GM12872 (cell line): ENCODE measurements at regions not wholly inside any gene's neighbourhood (a gene's known extent, or its start where the extent isn't known, plus 50 kb on each side); places are given as distances from the start of the nearest gene placed in this dataset.

Experiments used
- TF ChIP-seq, protein P1 (sequence below): IDR thresholded peaks from 3 replicates; pipeline ENCODE4 v1.5.1; 2011; ENCODE audit warnings: low read depth, mild to moderate bottlenecking, low read length, moderate library complexity; ENCODE audit not compliant: insufficient read depth

DNA sequence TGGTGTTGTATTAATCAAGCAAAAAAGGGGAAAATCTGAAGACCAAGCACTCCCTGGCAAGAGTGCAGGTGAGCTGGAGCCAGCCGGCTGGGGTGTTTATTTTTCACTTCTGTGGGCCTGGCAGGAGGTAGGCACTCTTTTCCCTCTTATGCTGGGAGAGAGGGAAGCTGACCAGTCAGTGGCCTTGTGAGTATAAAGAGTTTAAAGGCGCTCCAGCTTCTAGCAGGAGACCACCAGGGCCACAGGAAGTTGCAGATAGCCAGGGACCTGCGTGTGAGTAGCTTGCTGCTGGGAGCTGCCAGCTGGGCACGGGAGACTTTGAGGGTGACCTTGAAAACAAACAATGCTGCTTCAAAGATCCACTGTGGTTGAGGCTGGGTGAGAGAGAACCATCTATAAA, 217.4 kb upstream of the PWP1 start:
- TF ChIP-seq, protein P1, sequence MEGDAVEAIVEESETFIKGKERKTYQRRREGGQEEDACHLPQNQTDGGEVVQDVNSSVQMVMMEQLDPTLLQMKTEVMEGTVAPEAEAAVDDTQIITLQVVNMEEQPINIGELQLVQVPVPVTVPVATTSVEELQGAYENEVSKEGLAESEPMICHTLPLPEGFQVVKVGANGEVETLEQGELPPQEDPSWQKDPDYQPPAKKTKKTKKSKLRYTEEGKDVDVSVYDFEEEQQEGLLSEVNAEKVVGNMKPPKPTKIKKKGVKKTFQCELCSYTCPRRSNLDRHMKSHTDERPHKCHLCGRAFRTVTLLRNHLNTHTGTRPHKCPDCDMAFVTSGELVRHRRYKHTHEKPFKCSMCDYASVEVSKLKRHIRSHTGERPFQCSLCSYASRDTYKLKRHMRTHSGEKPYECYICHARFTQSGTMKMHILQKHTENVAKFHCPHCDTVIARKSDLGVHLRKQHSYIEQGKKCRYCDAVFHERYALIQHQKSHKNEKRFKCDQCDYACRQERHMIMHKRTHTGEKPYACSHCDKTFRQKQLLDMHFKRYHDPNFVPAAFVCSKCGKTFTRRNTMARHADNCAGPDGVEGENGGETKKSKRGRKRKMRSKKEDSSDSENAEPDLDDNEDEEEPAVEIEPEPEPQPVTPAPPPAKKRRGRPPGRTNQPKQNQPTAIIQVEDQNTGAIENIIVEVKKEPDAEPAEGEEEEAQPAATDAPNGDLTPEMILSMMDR = no peak

DNA sequence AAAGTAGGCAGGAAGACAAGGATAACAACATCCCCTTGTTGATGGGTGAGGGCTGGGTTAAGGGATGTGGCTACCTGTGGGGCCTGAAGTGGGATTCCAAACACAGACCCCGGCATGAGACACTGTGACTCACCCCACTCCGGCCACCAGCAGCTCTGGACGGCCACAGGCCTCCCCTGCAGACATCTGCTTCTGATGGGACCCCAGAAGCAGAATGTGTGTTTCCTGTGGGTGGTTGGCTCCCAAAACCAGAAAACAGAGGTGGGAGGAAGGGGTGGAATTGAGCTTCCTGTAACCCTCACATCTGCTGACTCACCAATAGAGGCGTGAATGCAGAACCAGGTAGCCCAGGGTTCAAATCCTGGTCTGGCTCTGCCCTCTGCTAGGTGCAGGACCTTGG, 216.6 kb upstream of the PWP1 start:
- TF ChIP-seq, protein P1 = no peak

DNA sequence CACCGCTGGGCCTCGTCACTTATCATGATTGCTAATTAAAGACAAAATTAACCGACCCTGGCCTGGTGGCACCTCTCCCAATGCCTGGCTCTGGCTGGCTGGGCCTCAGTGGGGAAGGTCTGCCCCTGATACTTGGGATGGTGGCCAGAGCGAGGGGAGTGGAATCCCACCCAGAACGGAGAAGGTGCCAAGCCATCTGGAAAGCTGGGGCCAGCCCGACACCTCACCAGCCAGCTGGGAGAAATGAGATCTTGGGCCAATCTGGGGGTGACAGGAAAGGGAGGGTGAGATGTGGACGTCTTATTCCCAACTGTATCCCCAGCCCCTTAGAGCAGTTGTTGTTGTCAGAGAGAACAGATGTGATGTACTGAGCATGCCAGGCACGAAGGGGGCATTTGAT, 215.0 kb upstream of the PWP1 start:
- TF ChIP-seq, protein P1 = no peak

DNA sequence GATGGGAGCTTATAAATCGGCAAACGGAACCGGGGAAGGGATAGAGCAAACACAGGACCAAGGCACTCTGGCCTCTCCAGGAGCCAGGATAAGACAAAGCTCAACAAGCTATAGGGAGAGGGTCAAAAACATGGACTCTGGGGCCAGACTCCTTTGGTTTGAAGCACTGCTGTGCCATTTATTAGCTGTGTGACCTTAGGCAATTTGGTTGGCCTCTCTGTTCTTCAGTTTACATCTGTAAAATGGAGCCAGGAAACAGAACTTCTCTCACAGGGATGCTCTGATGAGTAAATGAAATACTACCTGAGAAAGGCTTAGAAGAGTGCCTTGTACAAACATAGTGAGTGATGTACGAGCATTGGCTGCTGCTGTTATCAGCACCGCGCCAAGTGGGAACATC, 213.3 kb upstream of the PWP1 start:
- TF ChIP-seq, protein P1 = no peak

DNA sequence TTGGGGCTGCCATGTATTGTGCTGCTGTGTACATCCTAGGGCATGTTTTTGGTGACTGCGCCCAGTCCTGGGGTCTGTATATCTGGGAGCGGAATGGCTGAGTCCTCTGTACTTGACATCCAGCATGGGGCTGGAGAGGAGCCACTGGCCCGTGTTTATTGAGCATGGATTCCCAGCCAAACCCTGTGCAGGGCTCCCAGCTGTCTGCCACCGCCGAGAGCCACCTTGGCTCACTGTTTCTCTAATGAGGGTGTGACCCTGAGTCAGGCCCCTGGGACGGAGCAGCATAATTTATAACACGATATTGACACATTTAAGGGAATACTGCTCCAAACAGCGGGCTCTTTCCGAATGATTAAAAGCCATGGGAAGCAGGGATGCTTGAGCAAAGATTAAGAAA, 211.5 kb upstream of the PWP1 start:
- TF ChIP-seq, protein P1 = no peak

DNA sequence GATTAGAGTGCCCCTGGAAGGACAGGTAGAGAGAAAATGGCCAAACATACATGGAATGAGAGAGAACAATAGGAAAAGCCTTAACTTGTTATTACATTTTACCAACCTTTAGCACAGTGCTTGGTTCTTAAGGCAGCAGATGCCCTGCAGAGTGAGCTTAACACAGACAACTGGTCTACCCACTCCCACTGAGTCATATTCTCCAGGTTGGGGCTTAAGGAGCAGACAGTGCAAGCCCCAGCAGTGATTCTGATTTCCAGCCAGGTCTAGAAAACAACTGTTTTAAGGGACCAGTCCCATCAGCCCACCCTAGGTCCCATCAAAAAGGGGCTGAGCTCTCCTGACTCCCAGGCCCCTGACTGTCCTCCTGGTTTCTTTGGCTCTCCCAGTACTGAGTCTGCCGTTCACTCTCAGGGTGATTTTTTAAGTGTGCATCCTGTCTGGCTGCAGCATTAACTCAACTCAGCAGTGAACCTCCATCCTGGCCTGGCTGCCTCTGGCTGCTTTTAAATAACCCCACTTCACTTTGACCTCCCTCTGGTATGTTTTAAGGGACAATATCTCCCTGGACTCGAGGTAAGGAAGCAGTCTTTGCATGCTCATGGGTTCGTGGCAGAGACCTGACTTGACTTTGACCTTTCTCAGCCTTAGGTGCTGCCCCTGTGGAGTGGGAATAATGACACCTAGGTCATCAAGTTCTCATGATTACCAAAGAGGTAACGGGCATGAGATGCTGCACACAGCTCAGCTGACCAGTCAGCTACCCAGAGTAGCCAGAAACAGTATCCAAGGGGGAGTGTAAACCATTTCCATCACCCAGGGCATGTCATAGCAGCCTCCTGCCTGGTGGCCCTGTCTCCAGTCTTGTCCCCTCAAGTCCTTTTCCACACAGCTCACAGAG, 210.7 kb upstream of the PWP1 start:
- TF ChIP-seq, protein P1 = no peak

DNA sequence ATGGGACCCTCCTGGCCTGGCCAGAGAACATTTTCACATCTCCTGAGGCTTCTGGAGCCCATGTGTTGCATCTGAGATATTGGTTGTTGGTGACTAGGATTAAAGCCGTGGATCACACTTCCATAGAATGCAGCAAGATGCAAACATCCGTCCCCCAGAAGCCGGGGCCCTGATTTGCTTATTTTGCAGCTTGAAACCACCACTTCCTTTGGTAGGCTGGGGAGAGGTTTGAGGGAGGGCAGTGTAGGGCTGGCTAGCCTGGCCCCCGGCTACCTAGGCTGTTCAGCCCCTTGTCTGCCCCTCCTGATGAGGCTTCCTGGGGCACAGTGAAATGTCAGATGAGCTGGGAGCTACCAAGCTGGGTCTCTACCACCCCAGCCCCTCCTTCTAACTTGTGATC, 209.7 kb upstream of the PWP1 start:
- TF ChIP-seq, protein P1 = no peak

DNA sequence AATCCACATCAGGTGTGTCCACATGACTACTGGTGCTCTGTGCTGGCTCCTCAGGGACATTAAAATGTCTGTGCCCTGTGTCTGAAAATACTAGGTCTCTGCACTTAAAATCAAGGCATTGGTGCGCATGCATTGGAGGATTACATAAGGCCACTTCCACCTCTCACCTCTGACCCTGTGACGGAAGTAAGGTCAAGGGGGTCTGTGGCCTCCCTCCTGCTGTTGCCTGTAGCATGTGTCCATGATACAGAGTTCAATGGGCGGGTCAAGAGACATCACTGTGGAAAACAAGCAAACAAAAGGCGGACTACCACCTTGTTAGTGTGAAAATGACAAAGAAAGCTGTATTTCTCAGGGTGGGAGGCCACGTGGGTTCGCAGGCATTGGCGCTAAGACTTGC, 208.6 kb upstream of the PWP1 start:
- TF ChIP-seq, protein P1 = no peak
